ENCODE measurements at regions not wholly inside any gene's neighbourhood (a gene's known extent, or its start where the extent isn't known, plus 50 kb on each side); places are given as distances from the start of the nearest gene placed in this dataset.
A peak's percentile ranks its signal among the peaks of the same experiment; 100 is the strongest.

DNA sequence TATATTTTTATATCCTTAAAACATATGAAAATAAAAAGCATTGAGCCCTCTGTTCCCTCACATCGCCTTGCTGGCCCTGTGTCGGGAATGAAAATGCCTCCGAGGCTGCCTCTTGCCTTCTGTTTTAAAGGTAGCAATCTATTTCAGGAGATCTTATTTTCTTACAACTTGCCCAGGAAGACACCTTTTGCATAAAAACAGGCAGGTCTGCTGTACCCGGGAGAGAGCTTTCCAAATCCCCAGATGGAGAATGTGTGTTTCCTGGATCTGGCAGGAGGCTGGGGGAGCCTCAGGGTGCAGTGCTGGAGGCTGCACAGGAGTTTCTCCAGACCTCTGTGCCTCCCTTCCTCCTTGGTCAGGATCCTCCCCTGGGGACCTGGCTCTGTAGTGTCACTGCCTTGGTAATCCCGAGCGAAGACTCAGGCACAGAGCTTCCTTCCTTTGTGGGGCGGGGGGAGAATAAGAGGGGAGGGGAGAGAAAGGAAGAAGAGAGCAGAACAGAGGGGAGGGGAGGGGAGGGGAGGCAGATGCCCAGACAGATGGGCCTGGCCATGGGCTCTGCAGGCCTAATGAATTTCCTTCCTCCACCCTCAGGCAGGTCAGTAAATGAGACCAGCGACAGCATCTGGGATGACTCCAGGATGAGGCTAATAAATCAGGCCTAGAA, 104.0 kb upstream of the BOD1 start:
- Histone ChIP-seq H3K4me3 (ENCODE audit: insufficient read depth, low read depth, low read length) (no peak overlapping the region), H3K9me1 (ENCODE audit: insufficient read depth, low read length) (no peaks in the 10 kb centered on the region; the same call in 1 of the 2 replicates)

More for the DNA sequence above, 104.0 kb upstream of the BOD1 start:
- Histone ChIP-seq H2BK120ac (ENCODE audit: low read depth, low read length) (no peak overlapping the region), H4K91ac (ENCODE audit: insufficient read depth, low read depth, low read length) (no peak overlapping the region), H3K4me2 (ENCODE audit: low read depth, low read length) (no peak overlapping the region), H3K4me1 (ENCODE audit: control insufficient read depth, insufficient read depth, low read length) (peaks cover 3% of the 10 kb centered on the region), H2AK5ac (ENCODE audit: low read depth, low read length) (peak overlapping the region; percentile 28; the same call in 1 of the 2 replicates), H3K18ac (ENCODE audit: low read depth, low read length) (no peak overlapping the region), H2AFZ (replicated peaks; ENCODE audit: low read length, poor library complexity) (no peak overlapping the region), H3K56ac (ENCODE audit: extremely low read depth, insufficient read depth, low read length) (no peak overlapping the region), H4K5ac (ENCODE audit: low read depth, low read length) (no peak overlapping the region), H3K79me1 (ENCODE audit: low read depth in 1 of 2, low read length in 2 of 2) (no peaks in the 10 kb centered on the region), H3K9me3 (ENCODE audit: control insufficient read depth, insufficient read depth, low read length) (no peaks in the 10 kb centered on the region), H3K14ac (replicated peaks; ENCODE audit: low read depth, low read length) (no peak overlapping the region), H3K27me3 (ENCODE audit: control insufficient read depth, insufficient read depth, low read length) (peaks cover 5% of the 10 kb centered on the region), H4K20me1 (ENCODE audit: insufficient read depth, low read length) (no peaks in the 10 kb centered on the region), H4K8ac (ENCODE audit: low read depth in 2 of 2, low read length in 2 of 2) (no peak overlapping the region), H3K9ac (ENCODE audit: low read depth, low read length) (no peak overlapping the region), H3K36me3 (ENCODE audit: control insufficient read depth, insufficient read depth, low read length) (no peaks in the 10 kb centered on the region), H2BK20ac (ENCODE audit: low read depth, low read length) (no peak overlapping the region), H2AK9ac (replicated peaks; ENCODE audit: low read depth, low read length, poor library complexity) (no peak overlapping the region), H3K23ac (ENCODE audit: low read depth, low read length) (no peak overlapping the region), H2BK5ac (ENCODE audit: low read depth, low read length, poor library complexity, severe bottlenecking) (no peak overlapping the region), H2BK15ac (ENCODE audit: low read depth, low read length) (no peak overlapping the region), H3K27ac (ENCODE audit: insufficient read depth, low read length) (no peak overlapping the region), H3K4ac (ENCODE audit: low read depth, low read length) (no peak overlapping the region)
- intact Hi-C loops (cut with micrococcal nuclease): no loop called here
- dilution Hi-C loops (cut with HindIII; ENCODE audit: low sequenced_read_pairs, unreplicated experiment): no loop called here
- WGBS, 2 experiments (ENCODE audit: extremely low coverage in 2 of 2, insufficient read length in 1 of 2): no CpG with 5 or more reads among the region's 8 CpGs
- CTCF ChIA-PET: interaction anchor here (0.6 kb wide), 1 partner anchor 35 kb away, joined by 3 read pairs; no protein-coding TSS in a partner anchor
- no TSS peak for BruUV-seq (replicated peaks)
- TF ChIP-seq RCOR1 (IDR thresholded peaks at IDR 0.05; ENCODE audit: insufficient replicate concordance, low read length): no peak
- no peak for TF ChIP-seq MAZ (IDR thresholded peaks at IDR 0.05; ENCODE audit: borderline replicate concordance, low read depth, low read length)
- TF ChIP-seq FOS (IDR thresholded peaks at IDR 0.05; ENCODE audit: low read depth, low read length): no peak
- DNase-seq (no peak), ATAC-seq (ENCODE audit: low read depth) (no peak)
- in situ Hi-C loops (cut with MboI; ENCODE audit: low sequenced_read_pairs): no loop called here
- POLR2A ChIA-PET (ENCODE audit: unreplicated experiment): no interaction called here
